Stimulated activated CD4-positive, alpha-beta T cell treated with anti-CD3 and anti-CD28 coated beads, Interleukin-1b, Interleukin-23, amount 100 ng/mL, for 1 hour (primary cell): ENCODE measurements at regions not wholly inside any gene's neighbourhood (a gene's known extent, or its start where the extent isn't known, plus 50 kb on each side); places are given as distances from the start of the nearest gene placed in this dataset.

Source experiments
- DNase-seq, 2 donors: peaks; one replicate each; pipeline ENCODE4 v3.0.0-alpha.2; 2020; ENCODE audit warnings: low read depth in 2 of 2

DNA sequence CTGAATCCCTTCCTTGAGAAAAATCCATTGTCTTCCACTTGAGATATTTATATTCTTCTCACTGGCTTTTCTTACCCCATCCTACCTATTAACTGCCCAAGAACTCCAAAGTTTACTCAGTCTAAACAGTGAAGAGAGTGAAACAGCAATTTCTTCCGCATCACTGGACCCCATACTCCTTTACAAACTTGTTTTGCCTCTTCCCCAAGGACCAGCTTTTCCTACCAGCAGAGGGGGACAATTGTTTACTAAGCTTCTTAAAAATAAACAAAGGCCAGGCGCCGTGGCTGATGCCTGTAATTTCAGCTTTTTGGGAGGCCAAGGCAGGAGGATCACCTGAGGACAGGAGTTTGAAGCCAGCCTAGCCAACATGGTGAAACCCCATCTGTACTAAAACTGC is 52.0 kb downstream of the LRATD1 start:
- no peak for DNase-seq

DNA sequence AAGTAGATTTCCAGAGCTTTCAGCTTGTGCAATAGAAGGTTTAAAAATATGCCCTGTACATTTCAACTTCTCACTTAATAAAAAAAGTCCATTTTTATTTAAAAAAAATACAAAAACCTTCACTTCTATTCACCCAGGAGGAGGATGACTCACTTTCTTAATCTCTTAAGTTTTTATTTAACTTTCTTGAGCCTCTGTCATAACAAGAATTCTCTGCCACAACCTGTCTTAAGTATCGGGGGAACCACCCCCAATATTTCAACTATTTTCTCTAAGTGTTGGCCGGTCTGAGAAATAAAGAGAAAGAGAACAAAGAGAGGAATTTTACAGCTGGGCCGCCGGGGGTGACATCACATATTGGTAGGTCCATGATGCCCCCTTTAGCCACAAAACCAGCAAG is 58.4 kb downstream of the LRATD1 start:
- DNase-seq: no peak

DNA sequence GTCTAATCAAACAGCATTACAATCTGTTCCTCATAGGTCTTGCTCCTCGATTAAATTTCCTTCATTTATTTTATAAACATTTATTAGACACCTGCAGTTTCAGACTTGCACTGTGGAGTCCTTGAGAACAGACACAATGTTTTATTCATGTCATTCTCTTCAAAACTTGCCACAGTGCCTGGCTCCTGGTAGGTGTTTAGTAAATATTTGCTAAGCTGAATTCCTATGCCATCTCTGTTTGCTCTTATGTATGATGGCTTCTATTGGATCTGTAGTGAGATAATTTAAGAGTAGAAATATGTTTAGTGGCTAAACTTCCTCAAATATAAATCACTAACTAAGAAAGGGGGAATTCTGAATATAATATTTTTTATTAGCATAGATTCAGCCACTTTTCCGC is 61.4 kb downstream of the LRATD1 start:
- DNase-seq: no peak

DNA sequence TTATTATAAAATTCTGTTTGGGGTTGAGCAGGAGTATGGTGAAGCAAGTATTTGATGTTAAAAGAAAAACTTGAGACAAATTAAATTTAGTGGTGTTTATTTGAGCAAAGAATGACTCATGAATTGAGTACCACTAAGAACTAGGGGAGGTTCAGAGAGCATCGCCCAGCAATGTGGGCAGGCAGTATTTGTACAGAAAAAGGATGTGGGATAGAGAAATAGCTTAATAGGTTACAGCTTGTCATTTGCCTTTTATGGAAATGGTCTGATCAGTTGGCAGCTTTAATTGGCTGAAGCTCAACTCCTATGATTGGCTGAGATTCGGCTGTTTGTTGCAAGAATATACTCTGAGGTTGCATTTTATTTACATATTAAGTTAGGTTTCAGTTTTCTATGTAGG is 68.2 kb downstream of the LRATD1 start:
- no peak for DNase-seq

DNA sequence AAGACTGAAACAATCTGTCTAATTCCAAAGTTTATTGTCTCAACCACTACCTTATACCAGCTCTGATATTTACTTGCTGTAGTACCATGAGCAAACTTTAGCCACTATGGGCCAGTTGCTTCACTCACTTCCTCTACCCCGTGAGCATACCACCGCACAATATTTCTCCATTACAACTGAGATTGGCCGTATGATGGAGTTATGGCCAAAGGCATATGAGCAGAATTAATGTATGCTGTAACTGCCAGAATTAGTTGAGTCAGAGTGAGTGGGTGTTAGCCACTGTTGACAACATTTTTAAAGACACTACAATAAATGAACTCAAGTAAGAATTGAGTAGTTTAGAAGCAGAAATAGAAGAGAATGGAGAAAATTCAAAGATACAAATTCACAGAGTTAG is 69.7 kb downstream of the LRATD1 start:
- no peak for DNase-seq

DNA sequence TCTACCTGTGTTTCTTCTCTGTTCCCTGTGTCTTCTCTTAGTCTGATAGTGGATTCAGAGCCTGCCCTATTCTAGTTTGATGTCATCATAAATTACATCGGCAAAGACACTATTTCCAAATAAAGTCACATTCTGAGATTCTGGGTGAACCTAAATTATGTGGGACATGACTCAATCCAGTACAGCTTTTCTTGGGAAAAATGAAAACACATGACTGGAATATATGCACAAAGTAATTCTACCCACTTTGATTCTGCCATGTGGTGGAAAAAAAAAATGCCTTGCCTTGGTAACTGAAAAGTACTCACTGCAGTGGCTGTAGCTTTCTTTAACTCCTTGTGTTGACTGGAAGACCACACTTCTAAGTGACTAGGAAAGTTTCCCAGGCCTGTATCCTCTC is 73.7 kb downstream of the LRATD1 start:
- DNase-seq: no peak

DNA sequence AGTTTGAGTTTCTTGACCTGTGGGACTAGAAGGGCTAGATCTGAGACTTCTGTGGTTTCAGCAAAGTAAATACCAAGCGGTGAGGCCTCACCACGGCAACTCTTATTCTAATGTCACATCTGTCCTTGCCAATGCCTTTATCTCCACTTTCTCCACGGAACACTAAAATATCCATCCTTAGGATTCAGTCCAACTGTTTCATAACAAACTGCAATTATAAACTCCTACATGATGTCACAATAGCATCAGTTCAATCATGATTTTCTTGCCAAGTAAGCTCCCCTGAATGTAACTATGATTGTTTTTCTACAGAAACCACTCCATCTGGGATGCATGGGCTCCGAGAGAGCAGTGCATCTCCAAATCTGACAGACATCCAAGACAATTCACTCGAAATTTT is 79.6 kb downstream of the LRATD1 start:
- DNase-seq: no peak

DNA sequence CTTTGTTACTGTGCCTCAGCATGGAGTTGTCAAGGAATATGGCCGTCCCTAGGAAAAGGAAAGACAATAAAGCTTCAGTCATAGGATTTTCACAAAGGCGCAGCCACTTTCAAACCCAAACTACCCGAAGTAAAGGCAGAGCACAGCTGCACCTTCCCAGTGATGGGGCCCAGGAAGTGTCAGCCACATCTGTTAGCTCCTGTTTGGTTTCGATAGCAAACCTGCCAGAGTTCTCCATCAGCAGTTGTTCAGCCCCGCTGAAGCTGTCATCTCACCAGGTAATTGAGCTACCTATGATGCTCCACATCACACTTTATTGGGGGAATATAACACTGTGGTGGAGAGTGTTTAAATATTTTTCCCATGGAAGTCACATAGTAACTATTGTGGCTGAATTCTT is 80.7 kb downstream of the LRATD1 start:
- no peak for DNase-seq

DNA sequence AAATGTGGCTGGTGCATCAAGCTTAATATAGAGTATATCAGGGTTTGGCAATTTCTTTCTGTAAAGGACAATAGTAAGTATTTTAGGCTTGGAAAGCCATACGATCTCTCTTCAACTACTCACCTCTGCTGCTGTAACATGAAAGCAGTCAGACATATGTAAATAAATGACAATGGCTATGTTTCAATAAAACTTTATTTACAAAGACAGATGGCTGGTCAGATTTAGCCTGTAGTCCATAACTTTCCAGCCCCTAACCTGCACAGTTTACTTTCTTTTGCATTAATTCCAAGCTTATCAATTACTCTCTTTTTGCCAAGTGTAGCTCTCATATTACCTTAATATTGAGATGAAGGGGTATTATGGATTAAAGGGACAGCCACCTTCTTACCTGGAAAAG is 83.1 kb downstream of the LRATD1 start:
- no peak for DNase-seq

DNA sequence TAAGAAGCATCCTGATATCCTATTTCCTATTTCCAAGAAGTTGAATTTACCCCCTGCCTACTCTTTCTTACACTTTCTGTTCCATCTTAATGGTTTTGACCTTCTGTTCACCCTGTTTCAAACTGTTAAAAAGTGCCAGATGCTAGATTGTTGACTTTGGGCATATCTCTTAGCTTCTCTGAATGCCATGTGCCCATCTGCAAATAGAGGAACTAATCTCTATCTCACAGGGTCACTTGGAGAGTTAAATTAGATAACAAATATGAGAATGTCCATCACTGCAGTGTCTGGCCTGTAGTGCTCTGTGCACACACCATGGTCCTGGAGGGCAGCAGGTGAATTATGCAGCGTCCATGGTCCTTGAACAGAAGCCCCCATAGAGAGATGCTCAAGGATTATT is 83.8 kb downstream of the LRATD1 start:
- DNase-seq: no peak

DNA sequence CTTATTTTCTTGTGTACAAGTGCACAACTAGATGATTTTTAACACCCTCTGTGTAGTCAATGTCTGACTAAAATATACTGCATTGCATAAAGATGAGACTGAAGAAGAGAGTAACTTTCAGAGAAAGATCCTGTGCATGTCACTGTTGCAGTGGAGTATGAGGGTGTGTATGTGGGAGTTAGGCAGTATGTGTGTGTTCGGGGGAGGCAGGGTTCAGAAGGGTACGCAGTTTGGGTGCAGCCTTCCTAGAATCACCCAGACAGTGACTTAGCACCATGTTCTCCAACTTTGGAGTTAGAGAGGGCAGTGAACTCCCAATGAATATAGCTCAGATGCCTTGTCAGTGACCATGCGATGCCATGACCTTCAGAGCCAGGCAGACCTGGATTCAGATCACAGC is 84.6 kb downstream of the LRATD1 start:
- no peak for DNase-seq

DNA sequence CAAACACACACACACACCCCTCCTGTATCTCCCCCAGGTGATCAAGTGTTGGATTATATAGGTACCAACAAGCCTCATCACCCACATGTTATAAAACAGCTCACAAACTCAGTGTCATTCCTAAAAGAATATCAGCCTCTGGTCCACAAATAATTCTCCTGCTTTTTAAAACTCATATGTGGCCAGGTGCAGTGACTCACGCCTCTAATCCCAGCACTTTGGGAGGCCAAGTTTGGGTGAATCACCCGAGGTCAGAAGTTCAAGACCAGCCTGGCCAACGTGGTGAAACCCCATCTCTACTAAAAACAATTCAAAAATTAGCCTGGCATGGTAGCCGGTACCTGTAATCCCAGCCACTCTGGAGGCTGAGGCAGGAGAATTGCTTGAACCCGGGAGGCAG is 87.8 kb downstream of the LRATD1 start:
- DNase-seq: no peak

DNA sequence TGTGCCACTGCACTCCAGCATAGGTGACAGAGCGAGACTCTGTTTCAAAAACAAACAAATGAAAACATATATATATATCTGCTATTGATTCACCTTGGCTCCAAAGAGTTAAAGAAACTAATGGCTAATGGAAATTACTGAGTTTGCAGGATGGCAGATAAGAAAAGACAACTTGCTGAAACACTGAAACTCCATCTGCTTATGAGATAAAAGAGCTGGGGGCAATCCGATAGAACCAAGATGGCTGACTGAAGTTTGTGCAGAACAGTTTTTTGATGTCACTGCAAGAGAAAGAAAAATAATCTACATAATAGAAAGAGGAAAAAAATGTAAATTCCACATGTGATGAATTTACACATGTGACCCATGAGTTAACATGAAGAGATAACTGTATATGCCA is 88.2 kb downstream of the LRATD1 start:
- DNase-seq: no peak

DNA sequence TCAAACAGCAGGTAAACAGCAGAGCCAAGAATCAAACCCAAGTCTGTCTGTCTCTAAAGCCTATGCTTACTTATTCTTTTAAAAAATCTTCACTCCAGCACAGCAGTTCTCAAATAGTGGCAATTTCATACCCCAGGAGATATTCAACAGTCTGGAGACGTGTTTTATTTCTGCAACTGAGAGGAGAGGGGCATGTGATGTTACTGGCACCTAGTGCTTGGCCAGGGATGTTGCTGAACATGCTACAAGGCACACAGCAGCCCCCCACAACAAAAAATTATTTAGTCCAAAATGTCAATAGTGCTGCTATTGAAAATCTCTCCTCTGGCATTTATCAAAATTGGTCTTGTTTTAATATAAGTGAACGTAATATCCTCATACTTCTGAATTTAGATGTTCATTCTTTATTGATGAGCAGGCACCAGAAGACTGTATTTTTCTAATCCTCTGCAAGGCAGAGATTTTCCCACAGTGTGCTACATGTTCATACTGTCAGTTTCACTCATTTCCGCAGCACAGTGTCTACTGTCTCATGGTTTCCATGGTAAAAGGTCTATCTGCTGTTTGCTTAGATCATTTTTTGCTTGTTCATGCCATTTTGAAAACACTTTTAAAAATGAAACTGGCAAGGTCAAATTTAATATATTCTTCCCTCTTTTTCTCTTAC is 90.5 kb downstream of the LRATD1 start:
- DNase-seq: no peak

DNA sequence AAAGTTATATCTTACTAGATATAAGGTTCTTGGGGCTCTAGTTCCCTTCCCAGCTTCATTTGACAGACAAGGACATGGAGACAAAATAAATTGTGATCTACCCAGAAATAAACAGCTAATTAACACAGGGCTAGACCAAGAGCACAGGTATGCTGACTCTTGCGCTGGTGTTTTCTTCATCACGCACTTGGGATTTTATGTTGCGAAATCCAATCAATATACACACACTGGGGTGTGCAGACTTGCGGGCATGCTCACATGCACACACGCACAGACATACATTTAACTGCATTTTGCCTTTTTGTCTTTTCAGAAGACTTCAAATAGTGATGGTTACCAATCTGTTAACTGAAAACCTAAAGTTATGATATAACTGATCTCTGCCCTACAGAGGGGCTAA is 91.2 kb downstream of the LRATD1 start:
- DNase-seq: no peak

DNA sequence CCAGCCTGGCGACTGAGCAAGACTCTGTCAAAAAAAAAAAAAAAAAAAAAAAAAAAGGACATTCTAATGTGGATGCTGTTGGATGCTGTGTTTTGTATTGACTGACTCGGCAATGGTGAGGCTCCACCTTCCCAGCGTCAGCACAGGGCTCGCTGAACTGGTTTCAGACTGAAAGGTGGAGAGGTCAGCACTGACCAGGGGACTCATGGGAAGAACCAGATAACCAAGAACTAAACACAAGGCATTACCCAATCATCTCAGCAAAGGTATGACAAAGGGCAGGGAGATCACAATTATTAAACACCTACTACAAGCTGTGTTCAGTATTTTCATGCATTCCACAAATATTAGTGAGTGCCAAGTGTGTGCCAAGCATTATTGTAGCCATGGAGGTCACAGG is 103.2 kb downstream of the LRATD1 start:
- DNase-seq: no peak

DNA sequence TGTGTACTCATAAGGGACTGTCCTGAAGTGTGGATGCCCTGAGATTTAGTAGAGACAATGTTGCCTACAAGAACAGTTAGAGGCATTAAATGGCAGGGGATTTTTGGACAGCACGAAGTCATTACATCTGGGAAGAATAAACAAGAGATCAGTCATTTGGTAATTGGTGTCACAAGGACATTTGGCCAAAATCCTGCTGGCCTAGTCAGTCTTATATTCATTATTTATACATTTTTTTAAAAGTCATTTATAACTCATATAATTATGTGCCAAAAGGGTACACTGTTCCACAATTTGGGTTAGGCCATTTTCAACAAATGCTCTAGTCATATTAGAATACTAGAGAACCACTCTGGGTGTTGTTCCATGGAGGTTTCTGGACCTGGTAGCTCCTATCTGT is 104.7 kb downstream of the LRATD1 start:
- DNase-seq: no peak

DNA sequence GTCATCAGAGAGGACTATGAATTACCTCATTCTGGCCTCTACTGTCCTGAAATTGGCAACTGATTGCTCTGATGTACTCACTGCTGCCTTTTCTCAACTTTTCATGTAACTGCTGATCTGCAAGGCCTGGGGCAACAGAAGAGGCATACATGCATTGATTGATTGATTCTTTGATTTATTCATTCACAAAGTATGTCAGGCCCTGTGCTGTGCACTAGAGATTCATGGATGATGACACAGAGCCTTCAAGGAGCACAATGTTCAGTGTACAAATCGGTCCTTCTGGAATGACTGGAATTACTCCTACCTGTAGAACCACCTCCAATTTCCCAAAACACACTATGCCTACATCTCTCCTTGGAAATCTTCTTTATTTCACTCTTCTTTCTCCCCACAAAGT is 111.3 kb downstream of the LRATD1 start:
- no peak for DNase-seq

DNA sequence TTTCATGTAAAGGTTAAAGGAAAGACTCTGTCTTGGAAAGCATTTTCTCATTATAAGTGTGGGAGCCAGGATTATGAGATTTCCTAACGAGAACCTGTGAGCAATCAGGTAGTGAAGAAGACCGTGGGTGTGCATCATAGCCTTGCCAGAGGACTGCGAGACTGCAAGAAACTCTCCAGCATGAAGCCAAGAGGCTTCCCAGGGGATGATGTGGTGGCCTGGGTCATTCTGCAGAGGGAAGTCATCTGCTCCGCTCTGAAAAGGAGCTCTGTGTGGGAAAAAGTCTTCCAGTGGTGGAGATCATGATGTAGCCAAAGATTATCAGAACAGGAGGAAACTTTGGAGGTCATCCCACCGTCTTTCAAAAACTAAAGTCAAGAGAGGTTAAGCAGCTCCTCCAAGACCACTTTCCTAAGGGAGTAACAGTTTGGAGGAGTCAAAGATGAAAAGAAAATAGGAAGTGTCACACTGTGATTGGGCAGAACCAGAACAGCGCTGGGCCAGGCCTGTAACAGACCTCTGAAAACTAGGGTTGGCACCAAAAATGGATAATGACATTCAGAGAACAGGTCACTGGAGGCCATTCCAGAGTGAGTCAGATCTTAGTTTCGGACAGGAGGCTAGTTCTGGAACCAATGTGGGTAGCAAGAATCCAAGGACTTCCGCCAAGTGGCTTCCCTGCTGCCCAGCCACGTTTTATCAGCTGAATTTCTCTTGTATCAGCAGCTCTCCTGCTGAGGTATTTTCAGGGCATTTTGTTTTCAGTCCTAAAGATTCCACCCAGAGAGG is 113.0 kb downstream of the LRATD1 start:
- no peak for DNase-seq

DNA sequence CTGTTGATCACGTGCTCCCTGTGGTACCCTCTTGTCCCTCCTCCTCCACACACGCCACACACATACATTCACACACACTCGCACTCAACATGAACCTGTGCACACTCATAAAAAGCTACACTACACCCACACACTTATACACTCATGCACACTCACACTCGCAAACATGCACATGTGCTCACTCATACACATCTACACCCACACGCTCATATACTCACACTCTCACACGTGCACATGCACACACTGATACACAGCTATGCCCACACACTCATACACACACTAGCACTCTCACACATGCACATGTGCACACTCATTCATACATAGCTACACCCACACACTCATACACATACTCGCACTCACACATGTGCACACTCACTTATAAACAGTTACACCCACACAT is 113.6 kb downstream of the LRATD1 start:
- no peak for DNase-seq

DNA sequence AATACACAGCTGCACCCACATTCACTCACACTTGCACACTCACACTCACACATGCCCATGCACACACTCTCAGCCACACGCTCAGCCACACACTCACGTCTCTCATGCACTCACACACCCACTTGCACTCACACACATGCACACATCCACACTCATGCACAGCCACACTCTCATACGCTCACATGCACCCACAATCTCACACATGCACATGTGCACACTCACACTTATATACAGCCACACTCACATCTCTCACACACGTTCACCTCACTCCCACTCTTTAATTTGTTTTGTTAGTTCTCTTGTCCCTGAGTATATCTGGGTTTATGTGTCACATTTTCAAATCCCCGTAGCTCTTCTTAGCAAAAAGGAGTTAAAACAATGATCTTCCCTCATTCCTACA is 114.9 kb downstream of the LRATD1 start:
- DNase-seq: no peak

DNA sequence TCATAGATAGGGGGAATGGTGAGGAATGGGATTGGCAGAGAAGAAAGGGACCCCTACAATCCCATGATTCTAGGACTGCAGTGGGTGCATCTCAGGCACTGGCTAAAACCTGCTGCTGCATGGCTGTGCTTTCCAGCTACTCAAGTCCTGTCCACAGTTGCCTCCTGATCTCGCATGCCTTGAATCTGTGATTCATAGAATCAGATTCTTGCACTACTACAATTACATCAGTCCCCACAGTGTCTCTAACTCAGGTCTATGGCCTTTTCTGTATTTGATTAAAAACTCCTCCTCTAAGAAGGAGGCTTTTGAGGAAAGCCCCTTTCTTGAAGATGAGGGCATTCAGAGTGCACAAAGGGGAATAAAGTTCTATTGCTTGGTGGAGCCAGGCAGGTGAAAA is 117.4 kb downstream of the LRATD1 start:
- no peak for DNase-seq

DNA sequence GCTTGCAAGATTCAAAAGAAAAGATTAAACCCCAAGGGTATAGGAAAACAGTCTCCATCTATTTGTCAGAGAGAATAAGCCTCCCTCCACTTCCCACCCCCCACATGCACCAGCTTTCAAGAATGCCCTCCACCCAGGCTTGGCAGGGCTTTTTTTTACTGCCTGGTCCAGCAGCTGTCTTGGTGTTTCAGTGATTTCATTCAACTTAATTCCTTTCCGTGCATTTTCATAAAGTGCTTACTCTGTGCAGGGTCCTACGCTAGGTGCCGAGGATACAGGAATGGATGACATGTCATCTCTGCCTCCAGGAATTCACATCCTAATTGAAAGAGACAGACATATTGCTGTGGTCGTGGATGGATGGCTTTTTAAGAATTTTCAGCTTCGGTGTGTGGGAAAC is 117.9 kb downstream of the LRATD1 start:
- DNase-seq: no peak

DNA sequence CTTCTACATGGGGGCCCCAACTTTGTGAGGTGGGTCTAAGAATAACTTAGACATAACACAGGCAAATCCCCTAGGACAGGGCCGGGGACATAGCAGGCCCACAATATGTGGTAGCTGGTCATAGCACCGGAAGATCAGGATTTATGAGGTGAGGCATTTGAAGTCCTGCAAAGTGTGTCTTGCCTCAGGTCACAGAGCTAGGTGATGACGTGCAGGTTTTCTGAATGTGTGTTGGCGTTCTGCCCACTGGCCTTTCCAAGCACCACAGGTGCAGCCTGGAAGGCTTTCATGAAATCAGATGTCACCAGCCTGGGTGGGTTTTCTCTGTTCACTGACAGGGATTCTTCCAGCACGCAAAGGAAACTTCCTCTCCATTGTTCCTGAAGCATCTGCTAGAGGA is 119.1 kb downstream of the LRATD1 start:
- no peak for DNase-seq
